Heart right ventricle (tissue), 16 donors: ENCODE measurements at regions not wholly inside any gene's neighbourhood (a gene's known extent, or its start where the extent isn't known, plus 50 kb on each side); places are given as distances from the start of the nearest gene placed in this dataset.

Experiments
- ATAC-seq, 8 donors: fragments of 200-7000 bp; cut with Tn5 transposase; one replicate each; pipeline ENCODE4 v1.9.1; 2020; ENCODE audit warnings: mild to moderate bottlenecking in 8 of 8, moderate library complexity in 8 of 8, moderate number of reproducible peaks in 1 of 8
- DNase-seq, 2 donors: peaks; one replicate each; pipeline ENCODE4 v3.0.0-alpha.2; 2020
- H3K27ac ChIP-seq, 10 donors: fragments of 200-600 bp; sonication (generic) in 2 of 10; one replicate each; pipeline versions ENCODE4 v1.5.0 to v1.8.0; 2020 to 2022; ENCODE audit warnings: mild to moderate bottlenecking in 3 of 10
- H3K27me3 ChIP-seq, 7 donors: fragments of 200-600 bp; one replicate each; pipeline ENCODE4 v1.8.0; 2021 to 2022; ENCODE audit warnings: mild to moderate bottlenecking in 2 of 7
- H3K36me3 ChIP-seq, 9 donors: fragments of 200-600 bp; sonication (generic) in 1 of 9; one replicate each; pipeline versions ENCODE4 v1.5.0 to v1.8.0; 2020 to 2022; ENCODE audit warnings: mild to moderate bottlenecking in 2 of 9
- H3K4me1 ChIP-seq, 9 donors: fragments of 200-600 bp; sonication (generic) in 1 of 9; one replicate each; pipeline versions ENCODE4 v1.5.0 to v1.8.0; 2020 to 2022; ENCODE audit warnings: mild to moderate bottlenecking in 4 of 9
- H3K4me3 ChIP-seq, 10 donors: fragments of 200-600 bp; sonication (generic) in 2 of 10; one replicate each; pipeline versions ENCODE4 v1.5.0 to v1.8.0; 2020 to 2022; ENCODE audit warnings: mild to moderate bottlenecking in 7 of 10, moderate library complexity in 2 of 10
- H3K9me3 ChIP-seq, 11 donors: fragments of 200-600 bp in 10 of 11; sonication (generic) in 2 of 11; one replicate each; pipeline versions ENCODE4 v1.5.0 to v1.8.0; 2013 to 2022; ENCODE audit warnings: mild to moderate bottlenecking in 2 of 11, control low read depth in 1 of 11, moderate library complexity in 1 of 11
- CTCF ChIP-seq, 9 donors: fragments of 200-600 bp; sonication (generic) in 2 of 9; IDR thresholded peaks; one replicate each; pipeline versions ENCODE4 v1.5.0 to v1.8.0; 2021 to 2022; ENCODE audit warnings: antibody characterized with exemption in 9 of 9, mild to moderate bottlenecking in 5 of 9, moderate library complexity in 1 of 9
- whole genome bisulfite sequencing, 2 donors: extraction: QIAGEN DNeasy Blood & Tissue Kit; methylation state at CpG; one replicate each; pipeline ENCODE4 v1.1.7; 2013; ENCODE audit warnings: inconsistent platforms in 1 of 2; 5-methylcytosine and 5-hydroxymethylcytosine counted together
- intact Hi-C, 10 donors: fragments of 100-400 bp; cut with DNase I; formaldehyde crosslinking; loops; one replicate each; pipeline versions ENCODE4 v1.11.1 to v1.14.2; 2022
- donor health status: Arrhythmogenic right ventricular cardiomyopathy.
- donor health status: ischemic (EF 13 %, LVEDD 7.1; RV severe dilation, severe dysfunction).
- donor health status: healthy with polysubstance abuse.
- donor health status: DM: no; HTN: yes; CAD: no.
- donor health status: DM: no; HTN: no; CAD: no.
- donor health status: ischemic (EF 25% LVEDD 6.9; RV normal size, moderate dysfunction).
- donor health status: ischemic (EF 25% LVEDD 5.7; RV mildly dilated, moderate dysfunction).
- donor health status: healthy.
- donor health status: DM: yes; HTN: yes; CAD: no.
- donor health status: Ischemic cardiomyopathy.
- donor health status: ischemic (EF 35%, LVEDD 5.7; RV mildly dilated, moderate dysfunction).
- donor health status: nonischemic (EF 11% LVEDD 7.7; RV severe dilation, severe dysfunction).
- donor health status: DM: yes; HTN: yes; CAD: no.
- donor health status: PGD.
- donor health status: ischemic (EF 29% LVEDD 5.4; RV normal size, mild dysfunction).
- donor health status: nonischemic (EF 23%, LVEDD 6.1; RV moderate dilation, normal function).

GRCh38 chr6:165913676-165914570, 250.9 kb upstream of the PDE10A start:
- H3K9me3 ChIP-seq = no peaks in the 10 kb centered on the region
- TF ChIP-seq CTCF (IDR thresholded peaks at IDR 0.05) = no peak
- no peaks in the 10 kb centered on the region for H3K36me3 ChIP-seq
- no peaks in the 10 kb centered on the region for H3K4me1 ChIP-seq
- H3K4me3 ChIP-seq = no peak overlapping the region
- H3K27me3 ChIP-seq = peaks cover 0 to 8% (median 0%) of the 10 kb centered on the region in 7 donors
- WGBS, 2 donors = 70 to 73% methylated on average over 8 of the region's 8 CpGs
- intact Hi-C loops = no loop called here
- ATAC-seq = no peak
- H3K27ac ChIP-seq = no peak overlapping the region
- no peak for DNase-seq

- no peaks in the 10 kb centered on the region for H3K36me3 ChIP-seq
- no peak for ATAC-seq
- WGBS, 2 donors = 65 to 67% methylated on average over 11 of the region's 11 CpGs
- intact Hi-C loops = no loop called here
- no peak overlapping the region for H3K4me3 ChIP-seq
- no peak overlapping the region for H3K27ac ChIP-seq
- no peak for DNase-seq
- H3K9me3 ChIP-seq = no peaks in the 10 kb centered on the region
- H3K4me1 ChIP-seq = no peaks in the 10 kb centered on the region
- TF ChIP-seq CTCF (IDR thresholded peaks at IDR 0.05) = no peak
- H3K27me3 ChIP-seq = peaks cover 0 to 8% (median 0%) of the 10 kb centered on the region in 7 donors
Measured at GRCh38 chr6:165910184-165910966, 247.3 kb upstream of the PDE10A start.

- DNase-seq (no peak), ATAC-seq (no peak)
- Histone ChIP-seq H3K9me3 (no peaks in the 10 kb centered on the region), H3K4me3 (no peak overlapping the region), H3K27me3 (peaks cover 0 to 8% (median under 1%) of the 10 kb centered on the region in 7 donors), H3K36me3 (no peaks in the 10 kb centered on the region), H3K4me1 (no peaks in the 10 kb centered on the region), H3K27ac (no peak overlapping the region)
- intact Hi-C loops = no loop called here
- TF ChIP-seq CTCF (IDR thresholded peaks at IDR 0.05) = no peak
- 94 to 96% methylated on average over 7 of the region's 7 CpGs for WGBS, 2 donors
Measured at GRCh38 chr6:165906736-165907135, 243.7 kb upstream of the PDE10A start.

GRCh38 chr6:165905744-165906143, 242.7 kb upstream of the PDE10A start:
- no peak overlapping the region for H3K27ac ChIP-seq
- H3K4me3 ChIP-seq = no peak overlapping the region
- no peaks in the 10 kb centered on the region for H3K36me3 ChIP-seq
- 95% methylated on average over 1 of the region's 2 CpGs for WGBS, 2 donors
- DNase-seq (no peak), ATAC-seq (no peak)
- TF ChIP-seq CTCF (IDR thresholded peaks at IDR 0.05) = no peak
- H3K27me3 ChIP-seq = peaks cover 0 to 8% (median 0%) of the 10 kb centered on the region in 7 donors
- no peaks in the 10 kb centered on the region for H3K9me3 ChIP-seq
- H3K4me1 ChIP-seq = no peaks in the 10 kb centered on the region
- intact Hi-C loops = no loop called here
